GM18909 (cell line): ENCODE measurements at regions not wholly inside any gene's neighbourhood (a gene's known extent, or its start where the extent isn't known, plus 50 kb on each side); places are given as distances from the start of the nearest gene placed in this dataset.

Source experiments
- ATAC-seq: cut with Tn5 transposase; IDR thresholded peaks from one replicate; pipeline ENCODE4 v1.9.1; 2021; ENCODE audit warnings: mild to moderate bottlenecking; ENCODE audit not compliant: unreplicated experiment, poor library complexity

- no peak for ATAC-seq
These were observed 90.1 kb upstream of the FOXG1 start for GRCh38 chr14:28676479-28676878.

DNA sequence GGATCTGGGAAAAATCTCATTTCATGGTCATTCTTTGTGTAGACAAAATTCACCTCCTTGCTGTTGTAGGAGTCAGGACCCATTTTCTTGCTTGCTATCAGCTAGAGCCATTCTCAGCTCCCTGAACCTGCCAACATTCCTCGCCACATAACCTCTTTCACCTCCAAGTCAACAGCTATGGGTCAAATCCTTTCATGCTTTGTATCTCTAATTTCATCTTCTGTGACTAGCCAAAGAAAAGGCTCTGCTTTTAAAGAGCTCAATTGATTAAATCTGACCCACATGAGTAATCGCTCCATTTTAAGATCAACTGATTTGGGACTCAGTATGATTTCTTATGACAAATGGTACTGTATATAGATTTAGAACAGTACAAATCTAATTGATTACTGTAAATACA, 89.2 kb upstream of the FOXG1 start:
- ATAC-seq = no peak

GRCh38 chr14:28678887-28679286, 87.7 kb upstream of the FOXG1 start:
- no peak for ATAC-seq

DNA sequence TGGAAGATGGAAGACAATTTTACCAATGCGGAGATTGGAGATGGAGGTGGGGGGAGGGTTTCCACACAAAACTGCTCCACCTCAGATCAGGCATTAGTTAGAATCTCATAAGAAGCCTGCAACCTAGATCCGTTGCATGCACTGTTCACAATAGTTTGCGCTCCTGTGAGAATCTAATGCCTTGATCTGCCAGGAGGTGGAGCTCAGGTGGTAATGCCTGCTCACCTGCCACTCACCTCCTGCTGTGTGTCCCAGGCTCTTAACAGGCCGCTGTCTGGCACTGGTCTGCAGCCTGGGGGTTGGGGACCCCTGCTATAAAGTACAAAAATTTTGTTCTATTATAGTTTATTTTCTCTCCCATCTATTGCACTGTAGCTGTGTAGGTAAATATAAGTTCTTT, 84.9 kb upstream of the FOXG1 start:
- no peak for ATAC-seq

DNA sequence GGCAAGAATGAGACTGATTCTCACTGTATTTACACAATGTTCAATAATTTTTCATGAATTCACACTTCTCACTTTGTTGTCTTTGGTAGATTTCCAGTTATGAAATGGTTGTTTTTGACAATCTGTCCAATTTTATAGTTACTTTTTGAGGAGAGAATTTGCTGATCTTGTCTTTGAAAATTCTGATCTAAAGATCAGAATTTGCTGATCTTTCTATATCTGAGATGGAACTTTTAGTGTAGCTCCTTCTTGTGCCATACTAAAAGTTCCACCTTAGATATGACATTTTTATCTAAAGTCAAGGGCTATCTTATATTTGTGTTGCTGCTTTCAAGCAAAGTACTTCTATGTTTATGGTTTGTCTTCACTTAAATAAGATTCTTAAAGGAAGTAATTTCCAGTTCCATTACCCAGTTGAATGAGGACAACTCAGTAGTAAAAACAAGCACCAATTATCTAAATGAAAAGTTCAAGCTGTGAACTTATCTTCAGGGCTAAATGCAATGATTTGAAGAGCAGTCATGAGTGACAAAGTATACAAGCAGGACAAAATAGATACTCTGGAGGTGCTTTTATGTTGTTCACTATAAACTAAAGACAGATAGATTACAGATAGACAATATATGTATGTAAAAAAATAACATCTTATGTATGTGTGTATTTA, 76.4 kb upstream of the FOXG1 start:
- ATAC-seq = no peak

- ATAC-seq = no peak
These were observed 71.5 kb upstream of the FOXG1 start for GRCh38 chr14:28695109-28695508.

- no peak for ATAC-seq
These were observed 64.9 kb upstream of the FOXG1 start for GRCh38 chr14:28701733-28702132.

GRCh38 chr14:28703482-28703881, 63.1 kb upstream of the FOXG1 start:
- no peak for ATAC-seq

DNA sequence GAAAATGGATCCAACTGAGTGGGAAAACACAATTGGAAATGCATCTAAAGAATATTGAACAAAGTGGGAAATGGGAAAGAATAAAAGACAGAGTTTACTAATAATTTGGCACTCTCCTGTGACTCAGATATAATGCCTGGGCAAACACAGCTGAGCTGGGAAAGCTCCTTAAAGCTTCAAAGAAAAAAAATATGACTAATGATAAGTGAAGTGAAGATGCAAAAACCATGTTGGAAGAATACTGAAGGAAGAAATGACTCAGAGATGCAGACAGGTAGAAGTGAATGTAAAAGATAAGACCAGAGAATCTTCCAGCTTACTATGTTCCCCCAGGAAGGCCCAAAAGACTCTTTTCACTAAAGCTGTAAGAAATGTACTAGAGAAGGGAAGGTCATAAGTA, 62.4 kb upstream of the FOXG1 start:
- ATAC-seq = no peak

GRCh38 chr14:28707814-28708213, 58.8 kb upstream of the FOXG1 start:
- no peak for ATAC-seq

- ATAC-seq = no peak
These were observed 56.8 kb upstream of the FOXG1 start for GRCh38 chr14:28709571-28710305.
